GM18907 (cell line): ENCODE measurements at regions not wholly inside any gene's neighbourhood (a gene's known extent, or its start where the extent isn't known, plus 50 kb on each side); places are given as distances from the start of the nearest gene placed in this dataset.
"Not testable (repeated sequence)": the region's sequence is repeated elsewhere in the genome, so short reads cannot be mapped to it uniquely, and the experiment has no call there.

Experiments used
- ATAC-seq: cut with Tn5 transposase; IDR thresholded peaks from one replicate; pipeline ENCODE4 v1.9.1; 2021; ENCODE audit warnings: mild to moderate bottlenecking, moderate library complexity; ENCODE audit not compliant: unreplicated experiment

DNA sequence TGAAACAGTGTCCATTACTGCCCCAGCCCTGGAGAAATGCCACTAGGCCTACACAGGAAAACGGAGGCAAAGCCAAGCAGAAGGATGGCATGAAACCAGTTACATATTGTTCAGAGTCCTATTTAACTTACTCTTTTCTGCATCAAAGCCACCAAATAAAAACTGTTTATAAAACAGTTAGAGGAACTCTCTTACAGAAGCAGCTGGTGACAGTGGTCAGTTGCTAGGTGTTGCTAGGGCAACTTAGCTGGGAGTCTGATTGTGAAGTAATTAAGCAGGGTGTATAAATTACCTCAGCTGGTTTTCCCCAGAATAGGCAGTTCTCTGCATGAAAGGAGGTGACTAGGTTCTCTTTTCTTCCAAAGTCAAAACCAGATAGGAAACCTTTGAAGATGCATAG, 115.6 kb upstream of the ZBED5 start:
- ATAC-seq, result no peak

DNA sequence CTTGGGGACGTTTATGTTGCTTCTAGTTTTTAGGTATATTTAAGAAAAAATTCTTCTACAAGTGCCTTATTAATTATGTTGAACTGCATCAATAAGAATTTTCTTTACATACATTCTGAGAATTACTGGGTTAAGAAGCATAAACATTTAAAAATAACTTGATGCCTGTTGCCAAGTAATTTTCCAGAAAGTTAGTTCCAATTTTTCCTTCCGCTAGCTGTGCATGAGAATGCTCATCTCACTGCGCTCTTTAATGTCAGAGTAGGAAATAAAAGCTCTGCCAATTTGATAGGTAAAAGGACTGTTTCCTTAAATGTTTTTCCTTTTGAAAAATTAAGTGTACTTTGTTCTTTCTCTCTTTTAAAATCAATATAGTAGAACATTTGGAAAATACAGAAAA, 113.1 kb upstream of the ZBED5 start:
- no peak for ATAC-seq

DNA sequence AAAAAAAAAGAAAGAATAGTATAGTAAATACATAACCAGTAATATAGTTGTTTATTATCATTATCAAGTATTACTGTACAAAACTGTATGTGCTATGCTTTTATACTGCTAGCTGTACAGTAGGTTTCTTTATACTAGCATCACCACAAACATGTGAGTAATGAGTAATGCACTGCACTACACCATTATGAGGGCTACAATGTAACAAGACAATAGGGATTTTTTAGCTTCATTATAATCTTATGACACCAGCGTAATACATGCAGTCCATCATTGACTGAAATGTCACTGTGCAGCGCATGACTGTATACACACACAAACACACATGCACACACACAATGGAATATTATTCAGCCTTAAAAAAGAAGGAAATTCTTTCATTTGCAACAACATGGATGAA, 111.5 kb upstream of the ZBED5 start:
- ATAC-seq, result no peak

DNA sequence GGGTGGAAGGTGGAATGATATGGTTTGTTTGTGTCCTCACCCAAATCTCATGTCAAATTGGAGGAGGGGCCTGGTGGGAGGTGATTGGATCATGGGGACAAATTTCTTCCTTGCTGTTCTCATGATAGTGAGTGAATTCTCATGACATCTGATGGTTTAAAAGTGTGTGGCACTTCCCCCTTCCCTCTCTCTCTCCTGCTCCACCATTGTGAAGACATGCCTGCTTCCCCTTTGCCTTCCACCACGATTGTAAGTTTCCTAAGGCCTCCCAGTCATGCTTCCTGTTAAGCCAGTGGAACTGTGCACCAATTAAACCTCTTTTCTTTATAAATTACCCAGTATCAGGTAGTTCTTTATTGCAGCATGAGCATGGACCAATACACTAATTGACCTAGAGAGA, 99.0 kb upstream of the ZBED5 start:
- ATAC-seq, result not testable (repeated sequence)

DNA sequence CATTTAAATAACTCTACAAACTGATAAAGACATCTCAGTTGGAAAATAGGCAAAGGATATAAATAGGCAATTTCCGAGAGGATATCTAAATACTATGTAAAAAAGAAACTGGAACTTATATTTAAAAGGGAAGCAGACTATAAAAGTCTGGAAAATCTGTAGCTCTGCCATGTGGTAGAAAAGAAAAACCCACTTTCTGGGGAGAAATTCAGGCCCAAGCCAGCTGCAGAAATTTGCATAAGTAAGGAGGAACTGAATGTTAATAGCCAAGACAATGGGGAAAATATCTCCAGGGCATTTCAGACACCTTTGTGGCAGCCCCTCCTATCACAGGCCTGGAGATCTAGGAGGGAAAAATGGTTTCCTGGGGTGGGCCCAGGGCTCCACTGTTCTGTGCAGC, 97.8 kb upstream of the ZBED5 start:
- no peak for ATAC-seq

DNA sequence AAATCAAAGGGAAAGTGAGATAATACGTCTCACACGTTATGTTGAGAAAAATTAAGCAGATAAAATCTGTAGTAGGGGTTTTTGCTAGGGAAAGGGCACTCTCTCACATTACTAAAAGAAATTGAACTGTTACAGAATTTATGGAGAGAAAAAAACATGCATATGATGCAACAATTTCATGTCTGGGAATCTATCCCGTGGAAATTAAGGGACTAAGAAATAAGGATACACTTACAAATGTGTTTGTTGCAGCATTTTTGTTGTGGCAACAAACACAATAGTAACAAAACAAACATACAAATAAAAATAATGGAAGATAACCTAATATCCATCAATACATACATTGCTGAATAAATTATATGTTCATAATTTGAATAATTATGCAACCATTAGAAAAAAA, 96.3 kb upstream of the ZBED5 start:
- ATAC-seq, result no peak

DNA sequence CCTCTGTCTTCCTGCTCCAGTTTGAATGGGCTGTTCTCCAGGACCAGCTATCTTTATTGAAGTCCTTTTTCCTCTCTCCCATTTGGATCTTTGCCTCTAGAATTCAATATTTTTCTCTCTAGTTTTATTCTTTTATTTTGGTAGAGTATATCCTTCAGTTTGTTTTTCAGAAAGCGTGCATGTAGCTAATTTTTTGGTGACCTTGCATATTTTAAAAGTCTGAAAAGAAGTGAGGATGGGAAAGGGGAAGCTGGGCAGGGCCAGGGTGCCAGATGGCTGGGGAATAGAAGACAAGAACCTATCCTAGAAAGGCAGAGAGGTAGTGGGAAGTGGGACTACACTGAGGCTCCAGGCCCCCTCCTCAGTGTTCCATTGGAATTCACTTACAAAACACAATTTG, 95.0 kb upstream of the ZBED5 start:
- ATAC-seq, result no peak

DNA sequence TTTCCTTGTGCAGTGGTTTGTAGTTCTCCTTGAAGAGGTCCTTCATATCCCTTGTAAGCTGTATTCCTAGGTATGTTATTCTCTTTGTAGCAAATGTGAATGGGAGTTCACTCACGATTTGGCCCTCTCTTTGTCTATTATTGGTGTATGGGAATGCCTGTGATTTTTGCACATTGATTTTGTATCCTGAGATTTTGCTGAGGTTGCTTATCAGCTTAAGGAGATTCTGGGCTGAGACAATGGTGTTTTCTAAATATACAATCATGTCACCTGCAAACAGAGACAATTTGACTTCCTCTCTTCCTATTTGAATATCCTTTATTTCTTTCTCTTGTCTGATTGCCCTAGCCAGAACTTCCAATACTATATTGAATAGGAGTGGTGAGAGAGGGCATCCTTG, 90.1 kb upstream of the ZBED5 start:
- not testable (repeated sequence) for ATAC-seq

DNA sequence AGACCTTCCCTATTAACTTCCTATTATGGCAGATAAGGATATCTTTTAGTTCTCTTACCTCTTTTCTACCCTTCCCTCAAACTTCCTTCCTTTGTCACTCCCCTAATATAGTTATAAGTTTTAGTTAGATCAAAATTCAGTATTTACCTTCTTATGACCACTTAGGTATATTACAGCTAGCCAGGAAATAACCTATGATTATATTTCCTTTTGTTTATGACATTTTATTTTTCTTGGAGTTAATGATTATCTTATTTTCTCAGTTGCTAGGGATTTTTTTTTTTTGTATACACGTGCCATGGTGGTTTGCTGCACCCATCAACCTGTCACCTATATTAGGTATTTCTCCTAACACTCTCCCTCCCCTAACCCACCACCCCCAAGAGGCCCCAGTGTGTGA, 88.2 kb upstream of the ZBED5 start:
- no peak for ATAC-seq

DNA sequence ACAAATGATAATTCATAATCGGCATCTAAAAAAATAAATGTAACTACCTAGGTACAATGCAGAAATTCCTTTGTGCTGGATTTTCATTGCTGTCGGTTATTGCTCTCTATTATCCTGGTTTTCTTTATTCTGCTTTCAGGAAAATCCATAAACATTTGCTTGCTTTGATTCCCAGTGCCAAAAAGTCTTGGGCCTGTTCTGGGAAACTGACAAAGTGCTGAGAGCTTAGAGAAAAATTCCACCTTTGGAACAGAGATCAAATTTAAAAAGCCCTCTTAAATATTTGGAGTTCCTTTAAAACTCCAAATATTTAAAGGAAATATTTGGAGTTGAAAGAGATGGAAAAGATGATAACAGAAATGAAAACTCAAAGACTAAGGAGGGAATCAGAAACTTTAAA, 87.3 kb upstream of the ZBED5 start:
- ATAC-seq, result no peak

DNA sequence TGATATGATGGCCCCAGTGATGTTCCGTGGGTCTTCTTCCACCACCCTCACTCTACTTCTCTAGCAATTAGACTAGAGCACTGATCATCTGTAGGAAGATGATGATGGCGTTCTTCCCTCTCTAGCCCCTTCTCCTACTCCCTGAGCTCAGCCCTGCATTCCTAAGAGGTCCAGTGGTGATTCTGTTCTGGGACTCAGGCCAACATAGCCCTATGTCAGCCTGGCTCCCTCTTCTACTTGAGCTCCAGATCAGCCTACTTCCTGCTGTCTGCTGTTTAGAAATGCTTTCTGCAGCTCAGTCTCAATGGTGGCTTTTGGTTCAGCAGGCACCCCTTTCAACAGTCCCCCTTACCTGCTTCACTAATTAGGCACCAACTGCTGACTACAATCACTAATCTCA, 86.1 kb upstream of the ZBED5 start:
- ATAC-seq, result no peak

DNA sequence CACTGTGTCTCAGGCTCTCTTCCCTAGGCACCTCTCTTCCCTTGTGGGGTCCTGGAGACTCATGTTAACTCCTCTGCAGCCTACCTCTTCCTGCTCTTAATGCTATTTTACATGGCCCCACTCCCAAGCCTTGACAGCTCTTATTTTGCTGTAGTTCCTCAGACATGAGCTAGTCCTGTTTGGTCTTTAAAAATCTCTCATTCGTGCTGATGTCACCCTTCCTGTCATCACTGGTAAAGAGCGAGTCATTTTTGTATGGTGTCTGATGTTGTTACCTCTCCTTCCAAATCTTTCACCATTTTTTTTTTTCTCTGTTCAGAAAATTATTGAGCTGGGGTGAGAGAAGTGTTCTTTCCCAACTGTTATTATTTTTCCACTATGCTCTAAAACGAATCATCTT, 84.8 kb upstream of the ZBED5 start:
- ATAC-seq, result no peak

DNA sequence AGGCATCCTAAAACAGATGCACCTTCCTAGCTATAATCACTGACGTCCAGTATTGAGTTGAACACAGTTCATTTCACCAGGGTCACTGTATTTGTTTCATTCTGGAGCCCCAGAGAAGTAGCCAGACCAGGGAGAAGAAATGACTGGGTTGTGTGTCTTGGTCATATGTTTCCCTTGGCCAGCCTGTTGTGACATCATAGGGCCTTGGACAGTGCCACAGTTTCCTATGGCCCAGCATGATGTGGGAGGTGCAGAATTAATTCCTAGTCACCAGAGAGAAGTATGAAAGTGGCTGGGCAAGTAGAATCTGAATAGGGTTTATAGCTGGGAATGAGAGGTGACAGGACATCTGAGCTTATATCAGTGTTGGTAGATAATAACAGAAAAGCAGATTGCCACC, 84.0 kb upstream of the ZBED5 start:
- ATAC-seq, result no peak

DNA sequence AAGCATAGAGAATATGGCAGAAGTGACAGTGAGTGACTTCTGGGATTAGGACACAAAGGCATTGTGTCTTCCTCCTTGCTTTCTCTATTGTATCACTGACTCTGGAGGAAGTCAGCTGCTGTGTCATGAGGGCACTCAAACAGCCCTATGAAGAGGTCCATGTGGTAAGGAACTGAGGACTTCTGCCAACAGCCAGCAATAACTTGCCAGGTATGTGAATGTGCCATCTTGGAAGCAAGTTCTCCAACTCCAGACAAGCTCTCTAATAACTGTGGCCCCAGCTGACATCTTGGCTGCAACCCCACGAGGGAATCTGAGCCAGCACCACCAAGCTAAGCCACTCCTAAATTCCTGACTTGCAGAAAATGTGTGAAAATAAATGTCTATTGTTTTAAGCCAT, 83.6 kb upstream of the ZBED5 start:
- ATAC-seq, result no peak

DNA sequence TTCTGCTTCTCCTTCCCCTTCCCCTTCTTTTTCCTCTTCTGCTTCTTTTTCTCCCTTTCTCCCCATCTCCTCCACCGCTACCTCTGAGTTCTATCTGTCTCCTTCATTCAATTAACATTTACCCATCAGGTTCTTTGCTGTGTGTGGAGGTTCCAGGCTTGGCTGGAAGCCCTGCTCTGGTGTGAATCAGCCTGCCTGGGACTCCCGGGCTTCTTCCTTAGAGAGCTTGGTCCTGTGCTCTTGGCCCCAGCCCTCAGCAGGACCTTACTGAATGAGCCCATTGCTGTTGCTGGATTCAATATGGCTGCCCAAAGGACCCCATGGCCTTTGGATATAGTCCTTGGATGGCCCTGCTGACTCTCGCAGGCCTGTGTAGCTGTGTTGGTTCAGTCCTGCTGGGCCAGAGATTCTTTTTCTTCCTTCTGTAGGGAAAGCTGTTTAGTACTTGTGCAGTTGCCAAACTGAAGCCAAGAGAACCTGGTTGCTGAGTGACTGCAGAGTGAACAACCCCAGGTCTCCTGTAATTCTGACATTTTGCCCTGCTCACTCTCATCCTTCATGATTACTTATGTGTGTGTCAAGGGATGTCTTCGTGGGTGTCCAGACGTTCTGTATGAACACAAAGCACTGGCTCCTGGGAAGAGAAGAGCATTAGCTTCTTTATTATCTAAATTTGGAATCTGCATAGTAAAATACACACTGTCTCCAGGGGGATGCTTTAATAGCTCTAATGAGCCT, 81.0 kb upstream of the ZBED5 start:
- no peak for ATAC-seq

DNA sequence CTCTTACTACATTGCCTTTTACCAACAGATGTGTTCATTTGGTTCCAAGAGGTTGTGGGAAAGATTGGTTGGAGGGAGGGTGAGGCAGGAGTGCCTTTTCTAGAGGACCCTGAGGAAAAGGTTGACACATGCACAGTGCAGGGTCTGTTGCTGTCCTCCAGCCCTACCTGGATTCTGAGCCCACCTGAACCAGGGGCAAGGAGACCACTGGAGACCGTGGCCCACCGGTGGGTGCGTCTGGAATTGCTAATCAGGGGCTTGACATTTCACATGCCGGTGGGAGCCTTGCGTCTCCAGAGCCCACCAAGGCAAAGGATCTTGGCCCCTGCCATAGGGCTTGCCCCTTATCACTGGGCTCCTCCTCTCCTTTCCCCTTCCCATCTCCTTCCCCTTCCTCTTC, 80.4 kb upstream of the ZBED5 start:
- ATAC-seq, result no peak

DNA sequence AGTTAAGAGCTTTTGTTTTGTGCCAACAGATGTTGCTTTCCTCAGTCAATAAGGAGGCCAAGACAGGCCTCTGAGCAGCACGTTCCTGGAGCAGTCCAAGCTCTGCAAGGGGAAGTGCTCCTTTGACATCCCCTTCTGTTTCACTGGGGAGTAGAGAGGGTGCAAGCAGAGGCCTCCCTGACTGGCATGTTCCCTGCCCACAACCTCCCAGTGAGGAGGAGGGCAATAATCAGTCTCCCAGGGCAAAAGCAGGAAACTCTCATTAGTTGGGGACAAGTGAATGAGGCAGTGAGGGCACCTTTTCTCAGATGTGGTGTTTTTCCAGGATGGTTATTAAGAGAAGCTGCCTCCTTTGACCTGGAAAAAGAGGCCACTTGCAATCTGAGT, 79.5 kb upstream of the ZBED5 start:
- no peak for ATAC-seq

DNA sequence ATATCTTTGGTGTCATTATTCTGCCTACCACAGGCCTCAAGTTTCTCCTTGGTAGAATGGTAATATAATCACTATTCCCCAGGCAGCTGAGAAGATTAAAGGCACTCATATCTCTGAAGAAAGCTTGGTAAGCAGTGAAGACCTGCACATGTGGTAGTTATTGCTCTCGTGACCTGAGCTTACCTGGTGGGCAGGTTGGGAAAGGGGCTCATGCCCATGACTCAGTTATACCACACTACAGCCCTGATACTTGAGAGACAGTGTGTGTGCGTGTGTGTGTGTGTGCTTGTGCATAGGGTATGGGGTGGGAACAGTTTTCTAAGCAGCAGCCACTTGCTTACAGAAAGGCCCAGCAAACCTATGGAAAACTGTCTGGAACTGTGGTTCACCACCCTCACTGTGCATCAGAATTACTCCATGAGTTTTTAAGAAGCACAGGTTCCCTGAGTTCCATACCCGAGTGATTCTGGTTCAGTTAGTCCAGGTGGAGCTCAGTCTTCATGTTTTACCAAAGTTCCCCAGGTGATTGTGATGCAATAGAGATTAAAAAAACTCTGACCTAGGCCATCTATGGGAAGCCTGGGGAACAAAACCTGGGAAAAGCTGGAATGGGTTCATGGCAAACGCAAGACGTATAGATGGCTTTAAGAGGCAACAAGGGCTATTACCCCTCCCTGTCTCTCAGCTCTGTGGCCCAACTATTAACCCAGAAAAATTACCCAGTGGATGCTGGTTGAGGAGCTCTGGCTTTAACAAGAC, 79.0 kb upstream of the ZBED5 start:
- ATAC-seq, result no peak

DNA sequence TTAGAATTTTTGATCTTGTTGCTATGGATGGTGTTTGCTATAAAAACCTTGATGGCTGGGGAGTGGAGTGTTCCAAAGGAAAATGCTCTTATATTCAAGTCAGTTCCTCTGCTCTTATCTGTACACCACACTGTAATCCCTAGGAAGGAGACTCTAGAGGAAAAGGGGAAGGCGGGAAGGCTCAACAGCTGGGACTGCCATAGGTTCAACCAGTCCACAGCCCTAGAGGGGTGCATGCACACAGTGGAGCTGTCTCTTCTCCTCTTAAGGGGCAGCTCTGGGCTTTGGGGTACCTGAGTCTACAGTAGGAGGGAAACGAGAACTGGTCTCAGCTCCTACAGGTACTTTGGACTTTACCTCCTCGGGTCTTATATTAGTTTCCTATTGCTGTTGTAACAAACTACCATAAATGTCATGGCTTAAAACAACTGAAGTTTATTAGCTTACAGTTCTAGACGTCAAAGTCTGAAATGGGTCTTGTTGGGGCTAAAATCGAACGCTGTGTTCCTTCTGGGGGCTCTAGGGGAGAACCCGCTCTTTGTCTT, 77.2 kb upstream of the ZBED5 start:
- ATAC-seq, result no peak

DNA sequence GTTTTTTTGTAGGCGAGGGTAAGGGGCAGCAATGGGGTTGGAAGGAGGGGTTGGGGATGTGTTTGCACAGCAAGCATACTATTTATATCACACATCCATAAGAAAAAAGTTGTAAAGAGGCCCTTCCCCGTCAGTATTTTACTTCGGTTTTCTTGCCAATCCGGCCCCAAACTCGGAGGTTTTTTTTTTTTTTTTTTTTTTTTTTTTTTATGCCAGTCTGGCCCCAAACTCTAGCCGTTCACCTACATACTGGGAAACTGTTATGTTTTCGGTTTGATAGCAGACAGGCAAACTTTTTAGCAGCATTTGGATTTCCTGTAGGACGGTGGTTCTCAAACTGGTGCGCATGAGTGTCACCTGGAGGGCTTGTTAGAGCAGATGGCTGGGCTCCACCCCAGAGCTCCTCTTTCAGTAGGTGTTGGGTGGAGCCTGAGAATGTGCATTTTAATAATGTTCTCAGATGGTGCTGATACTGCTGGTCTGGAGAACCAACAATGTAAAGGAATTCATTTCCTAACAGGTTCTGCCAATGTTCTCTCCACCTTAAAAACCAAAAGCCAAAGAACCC, 76.5 kb upstream of the ZBED5 start:
- ATAC-seq, result no peak

DNA sequence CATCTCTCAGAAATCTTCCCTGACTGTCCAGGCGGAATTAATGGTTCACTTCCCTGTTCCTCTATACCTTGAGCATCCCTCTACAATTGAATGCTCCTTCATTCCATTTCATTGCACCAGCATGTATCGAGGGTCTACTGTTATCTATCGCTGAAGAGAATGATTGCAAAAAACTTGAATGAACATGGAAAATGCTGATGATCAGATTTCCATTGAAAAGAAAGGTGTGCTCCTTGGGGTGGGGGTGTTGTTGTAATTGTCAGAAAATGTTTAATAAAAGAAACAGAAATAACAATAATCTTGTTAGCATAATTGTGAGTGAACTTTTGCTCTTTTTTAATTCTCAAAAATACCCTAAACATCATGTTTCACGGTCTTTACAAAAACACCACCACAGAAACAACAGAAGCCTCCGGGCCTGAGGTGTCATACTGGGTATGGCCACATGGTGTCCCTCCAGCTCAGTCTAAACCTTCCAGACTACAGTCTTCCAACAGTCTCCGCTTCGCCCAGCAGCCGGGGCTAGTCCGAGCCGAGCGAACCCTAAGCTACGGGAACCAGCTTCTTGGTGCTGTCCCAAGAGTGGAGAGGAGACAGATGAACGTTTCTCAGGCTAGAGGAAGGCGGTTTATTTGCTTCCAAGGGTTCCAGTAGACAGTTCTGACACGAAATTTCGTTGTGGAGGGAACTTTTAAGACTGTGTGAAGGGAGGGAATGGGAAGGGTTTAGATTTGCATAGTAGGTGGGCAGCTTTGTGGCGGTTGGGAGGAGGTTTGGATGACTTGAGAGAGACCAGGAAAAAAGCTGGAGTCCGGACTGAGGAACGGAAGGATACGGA, 75.8 kb upstream of the ZBED5 start:
- peak; percentile 93 for ATAC-seq
